GM12878 (cell line): ENCODE measurements at regions not wholly inside any gene's neighbourhood (a gene's known extent, or its start where the extent isn't known, plus 50 kb on each side); places are given as distances from the start of the nearest gene placed in this dataset.

Experiments
- ATAC-seq: fragments of 200-7000 bp; cut with Tn5 transposase; 3 replicates; pipeline ENCODE4 v1.9.1; 2020; ENCODE audit warnings: mild to moderate bottlenecking, moderate library complexity
- BruUV-seq: library from RNA; stranded (reverse); fragments of 400-500 nt; replicated peaks from 2 replicates; lab custom pipeline; 2021; lab: Mats Ljungman, UMichigan
- CTCF ChIA-PET: fragments of 300-600 bp; sonication (Branson Sonifier 250); formaldehyde crosslinking; extraction: SDS; loops from one replicate; lab custom pipeline; 2021; ENCODE audit warnings: inconsistent platforms; lab: Yijun Ruan, JAX
- POLR2A ChIA-PET: fragments of 350-600 bp; formaldehyde crosslinking; extraction: SDS; loops from one replicate; lab custom pipeline; 2021; ENCODE audit warnings: inconsistent platforms; lab: Charles Lee
- RAD21 ChIA-PET: fragments of 300-600 bp; sonication (Branson Sonifier 250); formaldehyde crosslinking; loops from one replicate; lab custom pipeline; 2023; ENCODE audit warnings: antibody characterized with exemption; ENCODE audit not compliant: unreplicated experiment; lab: Charles Lee
- SMC1A ChIA-PET: fragments of 300-600 bp; sonication (Branson Sonifier 250); formaldehyde crosslinking; loops from one replicate; lab custom pipeline; 2023; ENCODE audit not compliant: unreplicated experiment, uncharacterized antibody; lab: Charles Lee
- DNase-seq: peaks from one replicate; pipeline ENCODE4 v3.0.0-alpha.2; 2011; ENCODE audit warnings: low read depth, low spot score
- FAIRE-seq: peaks from 3 replicates; lab custom pipeline; 2011; peaks lifted over from hg19 to GRCh38; lab: Jason Lieb, UNC
- H2AFZ ChIP-seq: 2 replicates; pipeline ENCODE4 v1.6.0; 2011; ENCODE audit warnings: low read depth, low read length, control low read depth; ENCODE audit not compliant: control insufficient read depth
- H3K27ac ChIP-seq: 2 replicates; pipeline ENCODE4 v1.5.1; 2011; ENCODE audit warnings: control low read depth; ENCODE audit not compliant: control insufficient read depth, insufficient read depth
- H3K27me3 ChIP-seq, 2 experiments: replicated peaks in 1 of 2; 2 replicates each; pipeline versions ENCODE4 v1.6.0 to v1.6.1; 2011; ENCODE audit warnings: low read length in 1 of 2; ENCODE audit not compliant: control insufficient read depth in 2 of 2, insufficient read depth in 2 of 2
- H3K36me3 ChIP-seq, 2 experiments: 2 replicates each; pipeline ENCODE4 v1.5.1; 2011; ENCODE audit warnings: low read length in 1 of 2; ENCODE audit not compliant: control insufficient read depth in 2 of 2, insufficient read depth in 2 of 2
- H3K4me1 ChIP-seq: 2 replicates; pipeline ENCODE4 v1.6.1; 2011; ENCODE audit warnings: mild to moderate bottlenecking, low read length, moderate library complexity, mixed read lengths; ENCODE audit not compliant: control insufficient read depth, insufficient read depth
- H3K4me2 ChIP-seq: 2 replicates; pipeline ENCODE4 v1.6.0; 2011; ENCODE audit warnings: control low read depth; ENCODE audit not compliant: control insufficient read depth, insufficient read depth
- H3K4me3 ChIP-seq: fragments of 200-600 bp; sonication (generic); 2 replicates; pipeline ENCODE4 v1.5.1; 2016
- H3K79me2 ChIP-seq: 2 replicates; pipeline ENCODE4 v1.6.0; 2011; ENCODE audit warnings: low read length; ENCODE audit not compliant: control insufficient read depth, insufficient read depth
- H3K9ac ChIP-seq: 2 replicates; pipeline ENCODE4 v1.8.0; 2011; ENCODE audit warnings: low read length, control low read depth, mixed read lengths; ENCODE audit not compliant: control insufficient read depth, insufficient read depth
- H3K9me3 ChIP-seq: replicated peaks from 3 replicates; pipeline ENCODE4 v1.5.1; 2011; ENCODE audit warnings: mild to moderate bottlenecking, low read length; ENCODE audit not compliant: control insufficient read depth, insufficient read depth
- H4K20me1 ChIP-seq: 2 replicates; pipeline ENCODE4 v1.6.0; 2011; ENCODE audit not compliant: control insufficient read depth, insufficient read depth
- BCL11A ChIP-seq: IDR thresholded peaks from 2 replicates; pipeline ENCODE4 v1.6.1; 2011; ENCODE audit warnings: low read depth, low read length
- ESRRA ChIP-seq: IDR thresholded peaks from 2 replicates; pipeline ENCODE4 v1.6.1; 2012; ENCODE audit warnings: mild to moderate bottlenecking, low read length, improper control_type of control experiment
- ETV6 ChIP-seq, 2 experiments: fragments of 450-650 bp in 1 of 2; IDR thresholded peaks in 1 of 2; conservative IDR thresholded peaks in 1 of 2; 2 replicates each; pipeline ENCODE4 v1.6.1; 2014; ENCODE audit warnings: antibody characterized with exemption in 1 of 2, borderline replicate concordance in 1 of 2, low read depth in 1 of 2, mild to moderate bottlenecking in 1 of 2, moderate library complexity in 1 of 2
- EZH2 ChIP-seq: IDR thresholded peaks from 2 replicates; pipeline ENCODE4 v1.6.1; 2012; ENCODE audit warnings: low read depth, mild to moderate bottlenecking, control low read depth, inconsistent platforms, low read length, borderline replicate concordance; ENCODE audit not compliant: control insufficient read depth
- IRF4 ChIP-seq: IDR thresholded peaks from 2 replicates; pipeline ENCODE4 v1.6.1; 2011; ENCODE audit warnings: low read depth, low read length
- MTA3 ChIP-seq: IDR thresholded peaks from 2 replicates; pipeline ENCODE4 v1.6.1; 2012; ENCODE audit warnings: low read length, inconsistent platforms, borderline replicate concordance
- PAX5 ChIP-seq: IDR thresholded peaks from 2 replicates; pipeline ENCODE4 v1.6.1; 2011; ENCODE audit warnings: low read depth, low read length, borderline replicate concordance
- SREBF2 ChIP-seq: IDR thresholded peaks from 2 replicates; pipeline ENCODE4 v1.6.1; 2012; ENCODE audit warnings: mild to moderate bottlenecking, low read length
- STAT3 ChIP-seq: IDR thresholded peaks from 2 replicates; pipeline ENCODE4 v1.6.1; 2011; ENCODE audit warnings: low read depth, low read length, improper control_type of control experiment
- TBL1XR1 ChIP-seq: IDR thresholded peaks from 2 replicates; pipeline ENCODE4 v1.6.1; 2012; ENCODE audit warnings: low read depth, low read length, improper control_type of control experiment
- ZNF274 ChIP-seq: IDR thresholded peaks from one replicate; pipeline ENCODE4 v1.8.0; 2011; ENCODE audit not compliant: insufficient read length, insufficient read depth
- ZZZ3 ChIP-seq: IDR thresholded peaks from 2 replicates; pipeline ENCODE4 v1.6.1; 2011; ENCODE audit warnings: low read depth; ENCODE audit not compliant: control insufficient read depth, insufficient read length
- WGBS: methylation state at CpG from one replicate; pipeline ENCODE4 v1.1.6; 2016; ENCODE audit warnings: low lambda C conversion rate; ENCODE audit not compliant: insufficient replicate concordance, insufficient coverage; ENCODE audit errors: missing lambda C conversion rate; 5-methylcytosine and 5-hydroxymethylcytosine counted together
- in situ Hi-C: fragments of 300-500 bp; cut with MboI; formaldehyde crosslinking; loops from 9 replicates; pipeline ENCODE4 v1.14.3; 2018; ENCODE audit warnings: mixed read lengths
- intact Hi-C: fragments of 100-400 bp; cut with micrococcal nuclease; formaldehyde crosslinking; loops from one replicate; pipeline ENCODE4 v1.14.2; 2022; ENCODE audit not compliant: unreplicated experiment
- TF ChIP-seq, protein P1 (sequence below): fragments of 450-650 bp; IDR thresholded peaks from 2 replicates; pipeline ENCODE4 v1.6.1; 2016; ENCODE audit warnings: mild to moderate bottlenecking, moderate library complexity, borderline replicate concordance
- TF ChIP-seq, protein P2 (sequence below): IDR thresholded peaks from 2 replicates; pipeline ENCODE4 v1.6.1; 2011; ENCODE audit warnings: borderline replicate concordance, low read depth, mild to moderate bottlenecking, moderate library complexity, mixed read lengths, low read length; ENCODE audit not compliant: insufficient read depth; ENCODE audit errors: extremely low read length

DNA sequence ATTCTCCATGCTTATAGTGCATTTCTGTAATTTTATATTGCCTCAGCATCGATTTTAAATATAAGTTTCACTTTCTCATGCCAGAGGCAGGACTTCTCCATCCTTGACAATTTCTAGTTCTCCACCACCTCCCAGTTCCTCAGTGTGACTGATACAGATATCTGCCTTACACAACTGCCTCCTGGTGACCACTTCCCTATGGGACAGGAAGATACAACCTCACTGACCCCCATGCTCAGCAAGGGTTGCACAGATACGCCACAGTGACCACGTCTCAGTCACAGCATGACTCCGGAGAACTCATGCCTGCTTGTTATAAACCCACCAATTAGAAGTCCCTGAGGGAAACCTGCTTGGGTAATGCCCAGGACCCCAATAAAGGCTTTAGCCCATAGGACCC is 284.0 kb upstream of the MC4R start:
- H3K79me2 ChIP-seq: no peaks in the 10 kb centered on the region
- POLR2A ChIA-PET: no interaction called here
- CTCF ChIA-PET: no interaction called here
- no peaks in the 10 kb centered on the region for H3K9me3 ChIP-seq
- intact Hi-C loops: no loop called here
- no peaks in the 10 kb centered on the region for H3K4me1 ChIP-seq
- H2AFZ ChIP-seq: no peak overlapping the region
- H3K4me2 ChIP-seq: no peak overlapping the region
- RAD21 ChIA-PET: no interaction called here
- H3K4me3 ChIP-seq: no peak overlapping the region
- no peak overlapping the region for H3K9ac ChIP-seq
- TF ChIP-seq EZH2: no peak
- no peak for TF ChIP-seq ETV6 (conservative IDR thresholded peaks at IDR 0.05 in 1 of 2, IDR thresholded peaks at IDR 0.05 in 1 of 2; ENCODE audit: borderline replicate concordance in 1 of 2, low read depth in 1 of 2)
- TF ChIP-seq MTA3: no peak
- no peak for TF ChIP-seq TBL1XR1
- TF ChIP-seq, protein P1, sequence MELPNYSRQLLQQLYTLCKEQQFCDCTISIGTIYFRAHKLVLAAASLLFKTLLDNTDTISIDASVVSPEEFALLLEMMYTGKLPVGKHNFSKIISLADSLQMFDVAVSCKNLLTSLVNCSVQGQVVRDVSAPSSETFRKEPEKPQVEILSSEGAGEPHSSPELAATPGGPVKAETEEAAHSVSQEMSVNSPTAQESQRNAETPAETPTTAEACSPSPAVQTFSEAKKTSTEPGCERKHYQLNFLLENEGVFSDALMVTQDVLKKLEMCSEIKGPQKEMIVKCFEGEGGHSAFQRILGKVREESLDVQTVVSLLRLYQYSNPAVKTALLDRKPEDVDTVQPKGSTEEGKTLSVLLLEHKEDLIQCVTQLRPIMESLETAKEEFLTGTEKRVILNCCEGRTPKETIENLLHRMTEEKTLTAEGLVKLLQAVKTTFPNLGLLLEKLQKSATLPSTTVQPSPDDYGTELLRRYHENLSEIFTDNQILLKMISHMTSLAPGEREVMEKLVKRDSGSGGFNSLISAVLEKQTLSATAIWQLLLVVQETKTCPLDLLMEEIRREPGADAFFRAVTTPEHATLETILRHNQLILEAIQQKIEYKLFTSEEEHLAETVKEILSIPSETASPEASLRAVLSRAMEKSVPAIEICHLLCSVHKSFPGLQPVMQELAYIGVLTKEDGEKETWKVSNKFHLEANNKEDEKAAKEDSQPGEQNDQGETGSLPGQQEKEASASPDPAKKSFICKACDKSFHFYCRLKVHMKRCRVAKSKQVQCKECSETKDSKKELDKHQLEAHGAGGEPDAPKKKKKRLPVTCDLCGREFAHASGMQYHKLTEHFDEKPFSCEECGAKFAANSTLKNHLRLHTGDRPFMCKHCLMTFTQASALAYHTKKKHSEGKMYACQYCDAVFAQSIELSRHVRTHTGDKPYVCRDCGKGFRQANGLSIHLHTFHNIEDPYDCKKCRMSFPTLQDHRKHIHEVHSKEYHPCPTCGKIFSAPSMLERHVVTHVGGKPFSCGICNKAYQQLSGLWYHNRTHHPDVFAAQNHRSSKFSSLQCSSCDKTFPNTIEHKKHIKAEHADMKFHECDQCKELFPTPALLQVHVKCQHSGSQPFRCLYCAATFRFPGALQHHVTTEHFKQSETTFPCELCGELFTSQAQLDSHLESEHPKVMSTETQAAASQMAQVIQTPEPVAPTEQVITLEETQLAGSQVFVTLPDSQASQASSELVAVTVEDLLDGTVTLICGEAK: no peak
- TF ChIP-seq ZNF274: no peak
- no peak for TF ChIP-seq SREBF2
- no peak for TF ChIP-seq STAT3
- TF ChIP-seq, protein P2, sequence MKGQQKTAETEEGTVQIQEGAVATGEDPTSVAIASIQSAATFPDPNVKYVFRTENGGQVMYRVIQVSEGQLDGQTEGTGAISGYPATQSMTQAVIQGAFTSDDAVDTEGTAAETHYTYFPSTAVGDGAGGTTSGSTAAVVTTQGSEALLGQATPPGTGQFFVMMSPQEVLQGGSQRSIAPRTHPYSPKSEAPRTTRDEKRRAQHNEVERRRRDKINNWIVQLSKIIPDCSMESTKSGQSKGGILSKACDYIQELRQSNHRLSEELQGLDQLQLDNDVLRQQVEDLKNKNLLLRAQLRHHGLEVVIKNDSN: no peak
- no peak for TF ChIP-seq ZZZ3
- no peak for TF ChIP-seq ESRRA
- TF ChIP-seq IRF4: no peak
- TF ChIP-seq PAX5: no peak
- TF ChIP-seq BCL11A: no peak
- FAIRE-seq (no peak), DNase-seq (no peak), ATAC-seq (no peak)
- BruUV-seq: no TSS peak
- H3K27me3 ChIP-seq: no peaks in the 10 kb centered on the region
- H4K20me1 ChIP-seq: no peaks in the 10 kb centered on the region
- SMC1A ChIA-PET: no interaction called here
- 0% methylated on average over 4 of the region's 4 CpGs for WGBS
- in situ Hi-C loops: no loop called here
- H3K27ac ChIP-seq: no peak overlapping the region
- no peaks in the 10 kb centered on the region for H3K36me3 ChIP-seq
